ENCODE measurements at regions not wholly inside any gene's neighbourhood (a gene's known extent, or its start where the extent isn't known, plus 50 kb on each side); places are given as distances from the start of the nearest gene placed in this dataset.

GRCh38 chr5:145697251-145697990 is 137.7 kb downstream of the PRELID2 start:
- Histone ChIP-seq H2AFZ (peak overlapping the region; percentile 66), H3K9me2 (ENCODE audit: insufficient read depth) (no peaks in the 10 kb centered on the region), H3K9ac (no peak overlapping the region), H3K4me3 (no peak overlapping the region), H3K36me3 (ENCODE audit: low read depth) (no peaks in the 10 kb centered on the region), H4K20me1 (ENCODE audit: insufficient read depth) (no peaks in the 10 kb centered on the region), H3F3A (ENCODE audit: insufficient read depth) (no peaks in the 10 kb centered on the region), H3K9me3 (ENCODE audit: low read depth) (no peaks in the 10 kb centered on the region), H3K4me1 (ENCODE audit: insufficient read depth) (no peaks in the 10 kb centered on the region), H3K4me2 (ENCODE audit: unreplicated experiment) (no peak overlapping the region), H3K79me2 (ENCODE audit: insufficient read depth) (no peaks in the 10 kb centered on the region), H3K27me3 (replicated peaks; ENCODE audit: insufficient read depth) (no peaks in the 10 kb centered on the region), H3K27ac (no peak overlapping the region)
- in situ Hi-C loops (cut with MboI), result no loop called here
- 59 to 64% methylated on average over 4 of the region's 4 CpGs for WGBS, 2 experiments (ENCODE audit: low coverage in 1 of 2, low lambda C conversion rate in 2 of 2, missing lambda C conversion rate in 2 of 2)
- TF ChIP-seq EZH2phosphoT487 (IDR thresholded peaks at IDR 0.05; ENCODE audit: insufficient read depth, low read depth) (no peak), EZH2 (IDR thresholded peaks at IDR 0.05; ENCODE audit: insufficient read depth, poor library complexity, severe bottlenecking) (no peak)
- peak; percentile 61 for DNase-seq

- 16 to 23% methylated on average over 3 of the region's 3 CpGs for WGBS, 2 experiments (ENCODE audit: low coverage in 1 of 2, low lambda C conversion rate in 2 of 2, missing lambda C conversion rate in 2 of 2)
- H4K20me1 ChIP-seq (ENCODE audit: insufficient read depth), result no peaks in the 10 kb centered on the region
- no peak overlapping the region for H3K4me2 ChIP-seq (ENCODE audit: unreplicated experiment)
- H3K27me3 ChIP-seq (replicated peaks; ENCODE audit: insufficient read depth), result no peaks in the 10 kb centered on the region
- no peaks in the 10 kb centered on the region for H3K79me2 ChIP-seq (ENCODE audit: insufficient read depth)
- in situ Hi-C loops (cut with MboI), result no loop called here
- H3K9me3 ChIP-seq (ENCODE audit: low read depth), result no peaks in the 10 kb centered on the region
- no peak overlapping the region for H3K4me3 ChIP-seq
- DNase-seq, result no peak
- TF ChIP-seq EZH2phosphoT487 (IDR thresholded peaks at IDR 0.05; ENCODE audit: insufficient read depth, low read depth) (no peak), EZH2 (IDR thresholded peaks at IDR 0.05; ENCODE audit: insufficient read depth, poor library complexity, severe bottlenecking) (no peak)
- no peaks in the 10 kb centered on the region for H3K4me1 ChIP-seq (ENCODE audit: insufficient read depth)
- no peak overlapping the region for H3K27ac ChIP-seq
- H3F3A ChIP-seq (ENCODE audit: insufficient read depth), result no peaks in the 10 kb centered on the region
- H3K9me2 ChIP-seq (ENCODE audit: insufficient read depth), result no peaks in the 10 kb centered on the region
- no peak overlapping the region for H2AFZ ChIP-seq
- H3K9ac ChIP-seq, result no peak overlapping the region
- no peaks in the 10 kb centered on the region for H3K36me3 ChIP-seq (ENCODE audit: low read depth)
These were observed 145.9 kb downstream of the PRELID2 start for GRCh38 chr5:145689235-145689634.

GRCh38 chr5:145687943-145688342 is 147.2 kb downstream of the PRELID2 start:
- Histone ChIP-seq H2AFZ (no peak overlapping the region), H3K27me3 (replicated peaks; ENCODE audit: insufficient read depth) (no peaks in the 10 kb centered on the region), H3K4me2 (ENCODE audit: unreplicated experiment) (no peak overlapping the region), H3F3A (ENCODE audit: insufficient read depth) (no peaks in the 10 kb centered on the region), H3K9ac (no peak overlapping the region), H3K79me2 (ENCODE audit: insufficient read depth) (no peaks in the 10 kb centered on the region), H3K27ac (no peak overlapping the region), H3K4me1 (ENCODE audit: insufficient read depth) (no peaks in the 10 kb centered on the region), H3K36me3 (ENCODE audit: low read depth) (no peaks in the 10 kb centered on the region), H3K4me3 (no peak overlapping the region), H4K20me1 (ENCODE audit: insufficient read depth) (no peaks in the 10 kb centered on the region), H3K9me2 (ENCODE audit: insufficient read depth) (no peaks in the 10 kb centered on the region), H3K9me3 (ENCODE audit: low read depth) (no peaks in the 10 kb centered on the region)
- no peak for DNase-seq
- TF ChIP-seq EZH2 (IDR thresholded peaks at IDR 0.05; ENCODE audit: insufficient read depth, poor library complexity, severe bottlenecking) (no peak), EZH2phosphoT487 (IDR thresholded peaks at IDR 0.05; ENCODE audit: insufficient read depth, low read depth) (no peak)
- in situ Hi-C loops (cut with MboI), result no loop called here
- 84 to 89% methylated on average over 4 of the region's 4 CpGs for WGBS, 2 experiments (ENCODE audit: low coverage in 1 of 2, low lambda C conversion rate in 2 of 2, missing lambda C conversion rate in 2 of 2)

GRCh38 chr5:145685417-145685816 is 149.7 kb downstream of the PRELID2 start:
- no peaks in the 10 kb centered on the region for H3K4me1 ChIP-seq (ENCODE audit: insufficient read depth)
- 89 to 96% methylated on average over 1 of the region's 1 CpG for WGBS, 2 experiments (ENCODE audit: low coverage in 1 of 2, low lambda C conversion rate in 2 of 2, missing lambda C conversion rate in 2 of 2)
- no peak for DNase-seq
- H3K9me2 ChIP-seq (ENCODE audit: insufficient read depth), result no peaks in the 10 kb centered on the region
- no peaks in the 10 kb centered on the region for H3F3A ChIP-seq (ENCODE audit: insufficient read depth)
- no peaks in the 10 kb centered on the region for H3K9me3 ChIP-seq (ENCODE audit: low read depth)
- H3K4me2 ChIP-seq (ENCODE audit: unreplicated experiment), result no peak overlapping the region
- no peak for TF ChIP-seq EZH2phosphoT487 (IDR thresholded peaks at IDR 0.05; ENCODE audit: insufficient read depth, low read depth)
- TF ChIP-seq EZH2 (IDR thresholded peaks at IDR 0.05; ENCODE audit: insufficient read depth, poor library complexity, severe bottlenecking), result no peak
- H3K4me3 ChIP-seq, result no peak overlapping the region
- H3K9ac ChIP-seq, result no peak overlapping the region
- no peaks in the 10 kb centered on the region for H3K36me3 ChIP-seq (ENCODE audit: low read depth)
- no peak overlapping the region for H3K27ac ChIP-seq
- in situ Hi-C loops (cut with MboI), result no loop called here
- no peaks in the 10 kb centered on the region for H3K79me2 ChIP-seq (ENCODE audit: insufficient read depth)
- H4K20me1 ChIP-seq (ENCODE audit: insufficient read depth), result no peaks in the 10 kb centered on the region
- H3K27me3 ChIP-seq (replicated peaks; ENCODE audit: insufficient read depth), result no peaks in the 10 kb centered on the region
- H2AFZ ChIP-seq, result no peak overlapping the region
